GM21723 (cell line): ENCODE measurements at regions not wholly inside any gene's neighbourhood (a gene's known extent, or its start where the extent isn't known, plus 50 kb on each side); places are given as distances from the start of the nearest gene placed in this dataset.

Experiments
- ATAC-seq: cut with Tn5 transposase; IDR thresholded peaks from one replicate; pipeline ENCODE4 v1.9.1; 2021; ENCODE audit warnings: mild to moderate bottlenecking, moderate library complexity; ENCODE audit not compliant: unreplicated experiment

GRCh38 chr3:177470197-177470941, 273.1 kb upstream of the TBL1XR1 start:
- ATAC-seq: no peak

- no peak for ATAC-seq
These were observed 274.6 kb upstream of the TBL1XR1 start for GRCh38 chr3:177471733-177472480.

DNA sequence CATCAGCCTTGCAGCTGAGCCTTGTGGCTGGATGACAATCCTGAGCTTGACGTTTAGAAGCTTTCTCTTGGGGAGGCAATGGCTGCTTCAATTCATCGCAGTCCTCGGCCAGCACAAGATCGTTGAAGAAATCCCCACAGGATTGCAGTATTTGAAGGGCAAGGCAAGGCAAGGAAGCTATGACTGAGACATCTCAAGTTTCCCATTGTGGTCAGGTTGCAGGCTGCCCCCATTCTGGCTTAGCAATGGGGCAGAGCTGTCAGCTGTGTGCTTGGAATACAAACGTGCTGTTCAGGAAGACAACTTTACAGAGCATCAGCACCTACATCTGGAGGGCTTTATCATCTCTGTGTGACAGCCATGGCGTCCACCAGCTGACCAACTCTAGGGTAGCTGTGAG, 275.9 kb upstream of the TBL1XR1 start:
- no peak for ATAC-seq

GRCh38 chr3:177473903-177474302, 276.6 kb upstream of the TBL1XR1 start:
- no peak for ATAC-seq

GRCh38 chr3:177474652-177475355, 277.5 kb upstream of the TBL1XR1 start:
- no peak for ATAC-seq

GRCh38 chr3:177475356-177475665, 278.0 kb upstream of the TBL1XR1 start:
- ATAC-seq: no peak

DNA sequence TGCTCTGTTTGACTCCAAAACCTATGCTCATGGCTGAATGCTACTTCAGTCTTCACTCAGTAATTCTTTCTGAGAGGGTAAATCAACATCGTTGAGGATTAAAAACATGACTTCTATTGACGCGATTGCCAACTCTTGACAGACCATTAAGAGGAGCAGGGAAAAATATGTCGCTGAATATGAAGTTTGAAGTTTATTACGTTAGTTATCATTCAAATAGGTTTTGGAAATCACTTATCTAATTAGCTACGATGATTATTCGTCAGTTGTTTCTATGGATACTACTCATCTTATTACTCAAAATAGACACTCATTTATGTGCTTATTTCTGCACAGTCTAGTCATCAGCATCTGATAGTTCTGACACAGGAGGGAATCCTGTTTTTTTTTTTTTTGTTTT, 279.2 kb upstream of the TBL1XR1 start:
- no peak for ATAC-seq

DNA sequence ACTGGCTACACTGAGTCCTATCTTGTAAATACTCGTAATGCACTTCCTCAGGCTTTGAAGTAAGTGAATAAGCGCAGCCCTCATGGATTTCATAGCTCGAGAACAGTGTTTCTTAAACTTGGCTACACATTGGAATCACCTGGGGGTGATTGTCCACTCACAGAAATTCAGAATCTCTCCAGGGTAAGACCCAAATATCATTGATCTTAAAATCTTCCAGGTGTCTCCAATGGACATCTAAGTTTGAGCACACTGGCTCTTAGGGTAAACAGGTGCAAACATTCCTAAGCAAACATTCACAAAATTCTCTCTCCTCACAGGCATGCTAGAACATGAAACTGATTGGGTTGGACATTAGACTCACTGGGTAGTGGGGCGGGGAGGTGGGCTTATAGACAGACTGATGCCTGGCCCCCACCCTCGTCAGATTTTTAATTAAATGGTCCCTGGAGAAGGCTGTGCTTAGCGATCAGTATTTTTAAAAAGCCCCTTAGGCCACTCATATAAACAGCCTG, 279.7 kb upstream of the TBL1XR1 start:
- no peak for ATAC-seq

- ATAC-seq: no peak
These were observed 281.0 kb upstream of the TBL1XR1 start for GRCh38 chr3:177478170-177478867.

DNA sequence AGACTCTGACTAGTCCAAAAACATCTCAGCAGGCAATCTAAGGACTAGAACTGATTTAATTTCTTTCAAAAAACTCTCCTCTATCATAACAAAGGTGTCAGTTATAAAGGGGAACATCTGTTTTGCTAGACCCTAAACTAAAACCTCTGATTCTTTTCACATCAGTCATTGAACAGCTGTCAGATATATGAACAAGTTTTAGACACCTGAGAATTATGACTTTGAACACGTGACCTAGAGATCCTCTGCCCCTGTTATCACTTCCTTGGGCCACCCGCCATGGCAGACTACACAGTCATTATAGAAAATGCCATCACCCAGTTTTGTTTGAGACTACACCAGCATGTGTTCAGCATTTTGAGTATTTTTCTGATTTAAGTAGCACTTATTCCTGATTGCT, 282.3 kb upstream of the TBL1XR1 start:
- no peak for ATAC-seq

- no peak for ATAC-seq
These were observed 284.0 kb upstream of the TBL1XR1 start for GRCh38 chr3:177481329-177481728.

DNA sequence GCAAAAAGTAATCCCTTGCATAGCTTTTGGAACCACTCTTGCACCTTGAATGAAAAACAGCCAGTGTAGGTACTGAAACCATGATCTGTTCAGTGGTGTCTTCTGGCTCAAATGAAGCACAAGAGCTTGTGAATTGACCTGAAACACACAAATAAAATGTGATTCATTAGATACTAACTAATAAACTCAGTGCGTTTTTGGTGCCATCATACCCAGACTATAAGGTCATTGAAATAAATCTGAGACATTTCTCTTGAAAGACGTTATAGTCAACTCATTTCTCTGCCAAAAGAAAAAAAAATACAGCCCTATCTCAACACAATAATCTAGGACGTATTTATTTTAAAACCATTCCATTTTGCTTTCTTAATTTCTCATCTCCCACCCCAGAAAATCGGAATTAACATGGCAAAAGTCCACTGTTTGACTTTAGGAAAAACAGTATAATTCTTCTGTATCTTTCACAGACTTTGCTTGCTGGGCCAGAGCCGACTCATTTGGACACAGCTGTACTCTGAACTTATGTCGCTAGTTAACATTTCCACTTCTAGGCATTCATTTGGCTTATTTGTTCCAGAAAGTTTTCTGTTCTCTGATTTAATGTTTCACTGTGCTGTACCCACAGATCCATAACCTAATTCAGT, 284.9 kb upstream of the TBL1XR1 start:
- no peak for ATAC-seq

GRCh38 chr3:177483182-177483967, 286.1 kb upstream of the TBL1XR1 start:
- no peak for ATAC-seq

GRCh38 chr3:177484206-177484605, 286.9 kb upstream of the TBL1XR1 start:
- no peak for ATAC-seq

DNA sequence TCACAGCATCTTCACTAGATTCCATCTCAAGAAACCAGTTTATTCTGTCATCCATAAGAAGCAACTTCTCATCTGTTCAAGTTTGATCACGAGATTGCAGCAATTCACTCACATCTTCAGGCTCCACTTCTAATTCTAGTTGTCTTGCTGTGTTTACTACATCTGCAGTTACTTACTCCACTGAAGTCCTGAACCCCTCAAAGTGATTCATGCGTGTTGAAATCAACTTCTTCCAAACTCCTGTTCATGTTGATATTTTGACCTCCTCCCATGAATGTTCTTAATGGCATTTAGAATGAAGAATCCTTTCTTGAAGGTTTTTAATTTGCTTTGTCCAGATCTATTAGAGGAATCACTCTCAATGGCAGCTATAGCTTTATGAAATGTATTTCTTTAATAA, 287.6 kb upstream of the TBL1XR1 start:
- no peak for ATAC-seq

DNA sequence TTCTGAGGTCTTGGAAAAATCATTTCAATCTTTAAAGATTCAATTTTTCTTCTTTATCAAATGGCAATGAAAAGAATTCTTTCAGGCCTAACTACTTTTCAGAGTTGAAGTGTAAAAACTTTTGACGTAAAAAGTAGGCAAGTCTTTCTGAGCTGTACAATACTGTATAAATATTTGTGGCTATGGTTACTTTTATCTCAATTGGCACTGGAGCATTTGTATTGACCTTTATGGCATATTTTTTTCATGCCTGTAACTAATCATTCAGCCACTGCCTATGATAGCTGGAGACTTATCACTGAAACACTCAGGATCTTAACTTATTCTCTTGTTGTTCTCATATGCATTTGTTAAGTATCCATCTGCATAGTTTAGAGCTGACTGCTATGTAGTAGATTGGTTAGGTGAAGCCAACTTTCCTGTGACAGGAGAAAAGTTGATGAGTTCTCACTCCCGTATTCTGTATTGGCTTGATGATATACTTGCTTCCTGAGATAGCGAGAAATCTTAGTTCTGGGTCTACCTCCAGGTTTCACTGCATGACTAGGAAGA, 290.4 kb upstream of the TBL1XR1 start:
- ATAC-seq: no peak

- ATAC-seq: no peak
These were observed 291.5 kb upstream of the TBL1XR1 start for GRCh38 chr3:177488740-177489139.

- ATAC-seq: no peak
These were observed 293.3 kb upstream of the TBL1XR1 start for GRCh38 chr3:177490626-177491025.

DNA sequence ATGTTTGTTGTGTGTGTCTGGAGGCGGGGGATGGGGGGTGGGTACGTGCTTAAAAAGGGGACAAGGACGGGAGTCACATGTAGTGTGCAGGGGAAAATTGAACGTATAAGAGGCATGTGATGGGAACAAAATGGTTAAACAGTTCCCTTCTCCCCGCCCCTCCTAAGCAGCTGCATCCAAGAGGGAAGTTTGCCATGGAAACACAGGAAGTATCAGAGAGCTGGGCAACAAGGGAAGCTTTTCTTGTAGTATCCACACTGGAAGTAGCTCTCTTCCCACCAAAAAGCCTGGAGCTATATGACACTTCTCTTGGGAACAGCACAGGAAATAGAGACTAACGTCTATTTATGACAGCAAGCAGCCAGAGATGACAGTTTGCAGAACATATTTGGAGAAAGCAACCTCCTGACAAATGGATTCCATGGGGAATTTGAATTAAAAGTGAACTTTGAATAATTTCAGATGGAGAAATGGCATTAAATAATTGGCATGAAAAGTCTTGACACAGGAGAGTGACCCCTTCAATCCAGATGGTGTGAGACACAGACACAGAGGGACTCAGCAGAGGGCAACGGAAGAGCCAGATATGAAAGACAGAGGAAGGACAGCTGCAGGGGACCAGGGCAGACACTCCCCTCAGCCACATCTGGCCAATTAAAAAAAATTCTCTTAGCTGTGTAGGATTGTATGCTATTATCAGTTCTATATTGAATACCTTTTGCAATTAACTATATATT, 294.2 kb upstream of the TBL1XR1 start:
- ATAC-seq: no peak
